ENCODE measurements at regions not wholly inside any gene's neighbourhood (a gene's known extent, or its start where the extent isn't known, plus 50 kb on each side); places are given as distances from the start of the nearest gene placed in this dataset.
"Not testable (repeated sequence)": the region's sequence is repeated elsewhere in the genome, so short reads cannot be mapped to it uniquely, and the experiment has no call there.

DNA sequence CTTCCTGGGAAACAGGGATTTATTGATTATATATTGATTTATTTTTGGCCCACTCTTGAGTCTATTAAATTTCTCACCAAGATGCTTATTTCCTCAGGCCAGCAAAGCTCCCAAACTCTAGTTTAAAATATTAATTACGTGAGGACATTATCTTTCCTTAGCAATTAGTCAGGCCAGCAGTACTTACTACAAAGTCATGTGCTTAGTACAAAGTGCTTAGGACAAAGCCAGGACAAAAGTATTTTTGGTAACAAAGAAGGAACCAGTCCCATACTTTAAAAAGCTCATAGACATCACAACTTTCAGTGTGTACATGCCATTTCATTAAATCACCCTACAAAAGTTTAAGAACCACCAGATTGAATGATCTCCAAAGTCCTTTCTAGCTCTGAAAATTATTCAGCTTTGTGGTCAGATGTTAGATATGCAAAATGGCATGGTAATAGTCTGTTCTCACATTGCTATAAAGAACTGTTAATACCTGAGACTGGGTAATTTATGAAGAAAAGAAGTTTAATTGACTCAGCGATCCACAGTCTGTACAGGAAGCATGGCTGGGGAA lies 94.7 kb upstream of the PWP1 start:
- DNase-seq (ENCODE audit: low read depth), result no peak

DNA sequence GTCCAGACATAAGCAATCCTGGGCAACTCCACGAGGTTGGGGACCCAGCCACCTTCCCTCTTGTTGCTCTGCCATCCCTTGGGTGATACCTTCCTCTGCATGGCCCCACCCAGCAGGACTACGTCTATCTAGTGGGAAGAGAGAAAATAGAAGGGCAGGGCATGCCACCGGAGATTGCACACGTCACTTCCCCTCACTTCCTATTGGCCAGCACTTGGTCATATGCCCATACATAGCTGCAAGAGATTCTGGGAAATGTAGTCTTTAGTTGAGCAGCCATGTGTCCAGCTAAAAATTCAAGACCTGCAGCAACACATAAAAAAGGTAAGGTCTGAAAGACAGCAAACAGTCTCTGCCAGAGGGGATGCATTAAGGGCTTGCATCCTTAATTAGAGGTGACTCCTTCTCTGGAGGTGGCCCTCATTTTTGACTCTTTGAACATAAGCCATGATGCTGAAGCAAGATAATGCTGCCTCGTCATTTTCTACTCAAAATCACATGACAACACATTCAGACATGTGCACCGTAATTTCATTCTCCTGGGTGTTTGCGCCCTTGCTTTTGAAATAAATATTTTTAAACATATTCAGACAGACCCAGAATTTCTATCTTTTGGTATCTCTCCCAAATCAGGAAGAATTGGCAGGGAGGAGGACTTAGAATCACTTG lies 91.8 kb upstream of the PWP1 start:
- no peak for DNase-seq (ENCODE audit: low read depth)

DNA sequence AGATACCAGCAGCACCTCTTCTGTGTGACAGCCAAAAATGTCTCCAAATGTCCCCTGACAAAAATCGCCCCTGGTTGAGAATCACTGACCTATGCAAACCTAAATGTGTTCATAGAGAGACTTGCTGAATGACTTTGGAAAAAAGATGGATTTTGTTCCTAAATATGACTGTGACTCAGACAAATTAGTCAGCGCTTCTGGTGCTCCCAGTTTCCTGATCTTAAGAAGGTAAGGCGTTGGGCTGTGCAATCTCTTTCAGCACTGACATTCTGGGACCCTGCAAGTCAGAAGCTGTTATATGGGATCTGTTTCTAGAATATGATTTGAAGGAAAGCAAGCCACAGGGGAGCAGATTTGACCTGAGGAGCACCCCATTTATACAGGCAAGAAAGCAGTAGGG lies 90.6 kb upstream of the PWP1 start:
- DNase-seq (ENCODE audit: low read depth), result no peak

DNA sequence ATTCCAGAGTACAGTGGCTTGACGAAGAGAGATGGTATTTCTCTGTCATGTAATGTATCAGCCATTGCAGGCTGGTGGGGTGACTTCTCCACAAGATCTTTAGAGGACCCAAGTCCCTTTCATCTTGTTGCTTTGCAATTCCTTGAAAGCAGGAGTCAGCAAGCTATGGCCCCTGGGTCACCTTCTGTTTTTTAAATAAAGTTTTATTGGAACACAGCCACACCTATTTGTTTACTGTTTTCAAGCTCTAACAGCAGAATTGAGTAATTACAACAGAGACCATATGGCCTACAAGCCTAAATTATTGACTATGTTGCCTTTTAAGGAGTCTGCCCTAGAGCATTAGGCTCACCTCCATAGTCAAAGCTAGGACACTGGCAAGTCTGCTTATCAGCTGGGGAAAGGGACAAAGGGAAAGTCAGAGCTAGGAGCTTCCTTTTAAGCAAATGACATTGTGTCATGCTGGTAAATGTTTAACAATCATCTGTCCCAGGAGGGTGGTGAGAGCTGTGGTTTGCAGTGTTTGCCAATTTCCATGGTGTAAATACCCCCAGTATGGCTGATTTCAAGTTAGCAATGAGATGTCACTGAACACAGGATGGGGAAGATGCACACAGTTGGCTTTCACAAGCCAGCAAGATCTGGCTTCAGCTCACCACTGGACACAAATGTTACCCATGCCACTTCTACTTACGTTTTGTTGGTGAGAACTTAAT lies 87.7 kb upstream of the PWP1 start:
- no peak for DNase-seq (ENCODE audit: low read depth)

DNA sequence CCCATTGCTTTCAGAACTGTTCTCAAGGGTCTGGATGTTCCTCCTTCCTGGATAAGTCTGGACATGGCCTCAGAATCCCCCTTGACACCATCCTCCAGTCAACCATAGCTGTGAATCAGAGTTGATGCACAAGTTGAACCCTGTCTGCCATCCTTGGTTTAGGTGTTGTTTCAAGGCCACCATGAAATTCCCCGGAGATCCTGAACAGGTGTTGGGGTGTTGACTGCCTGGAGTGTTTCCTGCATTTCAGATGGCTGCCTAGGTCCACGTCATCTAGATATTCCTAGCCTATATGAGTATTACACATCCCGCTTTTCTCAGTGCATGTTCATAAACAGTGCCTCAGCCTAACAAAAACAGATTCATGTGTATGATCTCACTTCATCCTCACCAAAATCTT lies 86.7 kb upstream of the PWP1 start:
- no peak for DNase-seq (ENCODE audit: low read depth)

DNA sequence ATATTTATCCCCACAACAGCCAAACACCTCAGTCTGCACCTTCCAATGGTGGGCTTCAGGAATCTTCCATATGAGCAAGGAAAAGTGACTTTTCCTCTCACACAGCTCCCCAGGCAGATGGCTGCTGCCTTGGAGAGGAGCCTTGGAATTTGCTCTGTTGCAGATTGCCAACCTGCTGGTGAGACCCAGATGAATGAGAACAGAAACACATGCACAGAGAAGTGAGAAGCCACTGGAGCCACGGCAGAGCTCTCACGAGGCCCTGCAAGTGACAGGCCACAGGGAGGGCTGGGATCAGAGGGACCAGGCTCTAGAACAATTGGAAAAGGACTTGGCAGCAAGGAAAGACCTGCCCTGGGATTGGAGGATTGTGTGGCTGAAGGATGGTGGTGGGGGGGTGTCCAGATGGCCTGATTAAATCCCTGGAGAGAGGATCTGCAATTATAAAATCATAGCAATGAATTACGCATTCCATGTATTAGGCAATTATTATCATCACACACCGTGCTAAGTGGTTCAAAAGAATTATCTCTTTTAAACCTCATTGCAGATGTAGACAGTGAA lies 84.9 kb upstream of the PWP1 start:
- DNase-seq (ENCODE audit: low read depth), result no peak

DNA sequence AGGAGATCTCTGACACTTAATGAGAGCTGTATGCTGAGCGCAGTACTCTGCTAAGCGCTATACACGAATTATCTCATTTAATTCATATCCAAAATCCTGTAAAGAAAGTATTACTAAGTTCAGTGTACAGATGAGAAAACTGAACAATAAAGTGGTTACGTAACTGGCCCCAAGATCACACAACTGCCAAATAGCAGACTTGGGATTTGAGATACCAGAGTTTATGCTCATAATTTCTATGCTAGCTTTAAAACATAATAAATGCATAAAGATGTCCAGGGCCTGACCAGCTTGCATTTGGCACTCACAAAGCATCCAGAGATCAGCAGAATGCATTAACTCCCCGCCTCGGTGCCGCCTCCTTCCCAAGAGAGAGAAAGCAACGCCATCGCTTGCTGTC lies 83.2 kb upstream of the PWP1 start:
- no peak for DNase-seq (ENCODE audit: low read depth)

DNA sequence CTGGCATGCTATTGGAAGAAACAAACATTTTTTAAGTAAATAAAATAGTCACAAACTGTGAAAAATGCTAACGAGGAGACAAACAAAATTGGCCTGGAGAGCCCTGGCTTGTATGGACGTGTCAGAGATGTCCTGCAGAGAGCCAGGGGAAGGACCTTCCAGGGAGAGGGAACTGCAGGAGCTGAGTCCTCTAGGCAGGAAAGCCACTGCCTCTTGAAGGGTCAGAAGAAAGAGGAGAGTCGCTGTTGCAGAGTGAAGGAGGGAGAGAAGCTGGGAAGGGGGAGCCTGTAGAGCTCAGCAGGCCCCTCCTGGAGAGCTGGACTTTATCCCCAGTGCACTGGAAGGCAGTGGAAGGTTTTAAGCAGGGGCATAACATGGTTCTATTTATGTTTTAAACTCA lies 80.3 kb upstream of the PWP1 start:
- no peak for DNase-seq (ENCODE audit: low read depth)

DNA sequence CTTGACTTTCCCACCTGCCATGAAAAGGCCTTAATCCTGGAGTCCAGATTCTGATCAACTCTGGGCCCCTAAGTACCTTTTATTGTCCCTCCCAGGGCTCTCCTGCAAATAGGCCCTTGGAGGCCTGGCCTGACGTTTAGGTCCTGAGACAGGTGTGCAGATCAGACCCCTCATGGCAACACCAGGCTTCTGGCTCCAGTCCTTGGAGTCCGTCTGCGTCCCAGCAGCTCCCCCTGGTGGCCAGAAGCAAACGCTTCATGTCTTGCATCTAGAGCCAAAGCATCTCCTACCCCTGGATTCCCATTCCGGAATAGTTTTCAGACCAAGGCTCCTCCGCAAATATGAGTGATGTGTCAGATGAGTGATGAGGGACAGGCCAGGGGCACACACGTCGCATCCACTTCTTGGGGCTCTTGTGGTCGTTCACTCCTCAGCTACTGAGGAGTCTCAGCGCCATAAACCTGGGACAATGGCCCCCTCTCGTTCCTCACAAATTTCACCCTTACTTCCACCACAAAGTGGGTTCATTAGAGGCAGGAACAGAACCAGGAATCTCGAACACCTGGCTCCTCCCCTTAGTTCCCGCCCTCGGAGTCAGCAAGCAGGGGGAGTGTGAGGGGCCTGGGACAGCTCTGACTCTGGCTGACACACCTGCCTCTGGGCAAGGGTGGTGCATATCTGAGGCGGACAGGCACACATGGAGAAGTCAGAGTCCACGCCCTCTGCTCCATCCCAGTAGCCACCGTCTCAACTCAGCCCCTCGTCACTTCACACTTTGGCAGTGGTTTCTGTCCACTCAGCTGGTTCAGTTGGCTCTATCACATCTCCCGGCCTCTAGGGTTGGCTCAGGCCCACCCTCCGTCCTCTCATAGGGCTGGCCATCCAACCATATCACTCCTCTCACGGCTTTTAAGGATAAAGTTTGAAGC lies 77.9 kb upstream of the PWP1 start:
- DNase-seq (ENCODE audit: low read depth), result peak; percentile 65

DNA sequence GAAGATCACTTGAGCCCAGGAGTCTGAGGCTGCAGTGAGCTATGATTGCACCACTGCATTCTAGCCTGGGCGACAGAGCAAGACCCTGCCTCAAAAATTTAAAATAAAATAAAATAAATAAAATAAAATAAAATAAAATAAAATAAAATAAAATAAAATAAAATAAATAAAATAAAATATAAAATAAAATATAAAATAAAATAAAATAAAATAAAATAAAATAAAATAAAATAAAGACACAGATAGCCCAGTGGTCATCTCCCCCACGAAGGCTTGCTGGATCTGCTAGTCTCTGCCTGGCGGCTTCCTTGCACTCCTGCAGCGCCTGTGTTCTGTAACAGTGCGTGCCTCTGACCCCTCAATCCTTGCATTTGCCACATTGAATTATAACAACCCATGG lies 76.8 kb upstream of the PWP1 start:
- DNase-seq (ENCODE audit: low read depth), result not testable (repeated sequence)

DNA sequence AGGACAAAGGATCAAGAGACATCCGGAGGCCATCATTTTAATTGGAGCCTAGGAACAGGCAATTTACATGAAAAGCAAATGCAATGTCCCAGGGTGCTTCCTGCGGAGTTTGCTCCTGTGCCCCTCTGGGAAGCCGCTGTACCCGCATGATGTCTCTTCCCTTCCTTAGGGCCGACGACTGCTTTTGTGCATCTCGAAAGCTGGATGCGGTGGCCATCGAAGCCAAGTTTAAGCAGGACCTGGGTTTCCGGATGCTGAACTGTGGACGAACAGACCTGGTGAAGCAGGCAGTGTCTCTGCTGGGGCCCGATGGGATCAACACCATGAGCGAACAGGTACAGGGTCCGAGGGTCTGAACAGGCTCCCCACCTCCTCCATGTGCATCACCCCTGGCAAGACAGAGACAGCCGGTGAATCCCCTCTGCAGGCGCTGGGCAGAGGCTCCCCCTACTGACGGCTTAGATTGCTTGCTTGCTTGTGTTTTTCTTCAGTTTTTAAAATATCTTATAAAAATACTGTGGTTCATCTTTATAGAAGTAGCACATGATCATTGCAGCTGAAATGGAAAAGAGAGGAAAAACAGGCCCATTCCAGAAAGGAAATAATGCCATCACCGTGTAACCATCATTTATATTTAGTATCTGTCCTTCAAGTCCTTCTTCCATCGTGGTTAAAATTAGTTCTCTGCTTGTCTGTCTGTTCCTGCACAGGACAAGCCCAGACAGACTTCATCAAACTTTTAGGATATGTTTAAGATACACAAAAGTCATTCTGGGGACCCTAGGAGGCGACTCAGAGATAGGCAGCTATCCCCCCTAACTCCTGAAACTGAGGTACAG lies 75.4 kb upstream of the PWP1 start:
- no peak for DNase-seq (ENCODE audit: low read depth)

DNA sequence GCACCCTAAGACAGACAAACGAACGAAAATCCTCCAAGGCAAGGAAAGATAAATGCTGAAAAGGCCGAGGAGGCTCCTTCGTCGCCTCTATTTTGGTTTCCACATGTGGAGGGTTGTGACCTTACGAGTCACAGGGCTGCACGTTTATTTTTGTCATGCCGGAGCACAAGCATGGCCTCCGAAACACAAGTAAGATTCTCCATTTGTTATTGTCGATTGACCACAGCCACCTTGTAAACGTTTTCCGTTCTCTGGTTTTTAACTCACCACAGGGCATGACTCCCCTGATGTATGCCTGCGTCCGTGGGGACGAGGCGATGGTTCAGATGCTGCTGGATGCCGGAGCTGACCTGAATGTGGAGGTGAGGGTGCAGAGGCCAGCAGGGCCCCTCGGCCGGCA lies 73.1 kb upstream of the PWP1 start:
- no peak for DNase-seq (ENCODE audit: low read depth)

DNA sequence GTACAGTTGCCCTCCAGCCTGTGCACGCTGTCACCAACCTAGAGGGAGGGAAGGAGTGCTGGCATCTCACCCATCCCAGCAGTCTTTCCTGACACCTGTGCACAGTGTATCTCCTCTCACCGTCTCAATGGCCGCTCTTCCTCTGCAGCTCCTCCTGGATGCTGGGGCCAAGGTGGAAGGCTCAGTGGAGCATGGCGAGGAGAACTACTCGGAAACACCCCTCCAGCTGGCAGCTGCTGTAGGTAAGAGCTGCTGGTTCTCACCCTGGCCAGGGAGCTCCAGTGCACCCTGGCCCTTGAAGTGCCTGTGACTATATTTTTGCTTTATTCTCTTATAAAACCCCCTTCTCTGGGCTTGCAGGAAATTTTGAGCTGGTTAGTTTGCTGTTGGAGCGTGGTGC lies 68.7 kb upstream of the PWP1 start:
- no peak for DNase-seq (ENCODE audit: low read depth)

DNA sequence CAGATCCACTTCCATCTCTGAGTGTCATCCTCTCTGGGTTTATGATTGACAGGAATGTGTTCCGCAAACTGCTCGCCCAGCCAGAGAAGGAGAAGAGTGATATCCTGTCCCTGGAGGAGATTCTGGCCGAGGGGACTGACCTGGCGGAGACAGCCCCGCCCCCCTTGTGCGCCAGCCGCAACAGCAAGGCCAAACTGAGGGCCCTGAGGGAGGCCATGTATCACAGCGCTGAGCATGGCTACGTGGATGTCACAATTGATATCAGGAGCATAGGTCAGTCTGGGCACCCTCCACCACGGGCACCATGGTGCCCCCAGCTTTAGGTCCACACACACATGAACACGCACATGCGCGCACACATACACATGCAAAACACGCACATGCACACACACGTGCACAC lies 67.5 kb upstream of the PWP1 start:
- no peak for DNase-seq (ENCODE audit: low read depth)

DNA sequence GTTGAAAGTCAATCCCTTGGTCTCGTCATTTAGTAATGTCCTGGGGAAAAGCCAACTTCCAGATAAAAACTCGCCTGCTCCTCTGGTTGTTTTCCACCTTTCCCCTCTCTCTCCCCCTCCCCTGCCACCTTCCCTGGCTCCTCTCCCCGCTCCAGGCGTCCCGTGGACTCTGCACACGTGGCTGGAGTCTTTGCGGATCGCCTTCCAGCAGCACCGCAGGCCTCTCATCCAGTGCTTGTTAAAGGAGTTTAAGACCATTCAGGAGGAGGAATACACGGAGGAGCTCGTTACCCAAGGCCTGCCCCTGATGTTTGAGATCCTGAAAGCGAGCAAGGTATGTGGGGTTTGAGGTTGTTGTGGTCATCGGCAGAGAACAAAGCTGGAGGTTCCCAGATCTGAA lies 65.8 kb upstream of the PWP1 start:
- DNase-seq (ENCODE audit: low read depth), result no peak

DNA sequence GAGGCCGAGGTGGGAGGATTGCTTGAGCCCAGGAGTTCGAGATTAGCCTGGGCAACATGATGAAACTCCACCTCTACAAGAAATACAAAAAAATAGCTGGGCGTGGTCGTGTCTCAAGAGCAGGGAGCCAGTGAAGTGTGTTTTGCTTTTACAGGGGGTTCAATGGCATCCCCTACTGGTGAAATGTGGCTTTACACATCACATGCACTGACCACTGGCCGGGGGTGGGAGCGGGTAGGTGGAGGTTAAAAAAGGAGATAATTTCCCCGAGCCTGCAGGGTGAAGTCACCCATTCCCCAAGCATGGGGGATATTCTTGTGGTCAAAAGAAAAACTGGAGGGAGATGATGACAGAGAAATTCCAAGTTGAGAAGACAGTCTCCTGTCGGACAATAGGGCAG lies 63.6 kb upstream of the PWP1 start:
- no peak for DNase-seq (ENCODE audit: low read depth)

DNA sequence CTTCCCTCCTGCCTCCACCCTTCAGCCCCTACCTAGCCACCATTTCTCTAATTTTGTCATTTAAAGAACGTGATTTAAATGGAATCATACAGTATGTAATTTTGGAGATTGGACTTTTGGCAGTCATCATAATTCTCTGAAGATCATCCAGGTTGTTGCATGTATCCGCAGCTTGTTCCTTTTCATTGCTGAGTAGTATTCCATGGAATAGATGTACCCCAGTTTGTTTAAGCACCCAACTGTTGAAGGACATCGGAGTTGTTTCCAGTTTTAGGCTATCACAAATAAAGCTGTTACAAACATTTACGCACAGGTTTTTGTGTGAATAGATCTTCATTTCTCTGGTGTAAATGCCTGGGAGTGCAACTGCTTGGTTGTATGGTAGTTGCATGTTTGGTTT lies 61.1 kb upstream of the PWP1 start:
- DNase-seq (ENCODE audit: low read depth), result no peak

DNA sequence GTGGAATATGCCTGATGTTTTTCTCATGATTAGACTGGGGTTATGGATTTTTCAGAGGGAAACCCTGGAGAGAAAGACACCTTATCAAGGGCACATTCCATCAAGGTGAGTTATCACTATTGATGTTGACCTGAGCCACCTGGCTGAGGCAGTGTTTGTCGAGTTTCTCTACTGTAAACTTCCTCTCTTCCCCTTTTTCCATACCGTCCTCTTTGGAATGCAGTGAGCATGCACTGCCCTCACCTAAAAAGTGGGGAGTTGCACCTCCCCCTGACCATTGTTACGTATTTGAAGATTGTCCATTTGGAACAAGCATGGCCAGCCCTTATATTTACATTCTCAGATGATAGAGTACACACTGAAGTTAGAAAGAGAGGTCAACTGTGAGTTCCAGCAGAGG lies 53.9 kb upstream of the PWP1 start:
- DNase-seq (ENCODE audit: low read depth), result no peak

DNA sequence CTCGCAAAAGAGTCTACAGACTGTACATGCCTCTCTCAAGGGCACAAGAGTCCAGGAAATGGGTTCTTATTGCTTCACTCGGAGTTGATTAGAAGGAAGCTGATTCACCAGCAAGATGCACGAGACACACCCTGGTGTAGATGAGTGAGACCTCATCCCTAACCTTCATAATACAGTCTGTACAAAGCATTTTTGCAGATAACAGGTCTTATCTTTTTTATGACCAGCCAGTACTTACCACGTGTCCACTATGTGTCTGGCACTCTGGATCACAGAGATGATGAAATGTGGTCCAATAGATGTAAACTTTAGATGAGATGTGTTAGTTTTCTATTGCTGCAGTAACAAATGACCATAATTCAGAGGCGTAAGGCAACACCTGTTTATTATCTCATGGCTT lies 53.4 kb upstream of the PWP1 start:
- no peak for DNase-seq (ENCODE audit: low read depth)

DNA sequence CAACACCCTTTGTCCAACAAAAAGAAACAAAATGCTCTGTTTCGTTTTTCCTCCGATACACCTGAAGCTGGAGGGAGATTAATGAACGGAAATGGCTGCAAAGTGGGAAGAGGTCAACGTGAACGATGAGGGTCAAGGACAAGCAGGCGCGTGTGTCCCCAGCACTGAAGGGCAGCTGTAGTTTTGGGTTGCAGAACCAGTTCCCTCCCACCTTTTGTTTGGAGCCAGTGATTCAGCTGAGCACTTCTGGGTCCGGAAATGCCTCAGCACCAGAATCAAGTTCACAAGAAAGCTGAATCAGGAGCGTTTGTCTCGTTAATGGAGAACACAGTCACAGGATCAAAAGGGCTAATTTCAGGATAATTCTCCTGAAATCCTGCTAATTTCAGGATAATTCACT lies 51.1 kb upstream of the PWP1 start:
- DNase-seq (ENCODE audit: low read depth), result no peak

DNA sequence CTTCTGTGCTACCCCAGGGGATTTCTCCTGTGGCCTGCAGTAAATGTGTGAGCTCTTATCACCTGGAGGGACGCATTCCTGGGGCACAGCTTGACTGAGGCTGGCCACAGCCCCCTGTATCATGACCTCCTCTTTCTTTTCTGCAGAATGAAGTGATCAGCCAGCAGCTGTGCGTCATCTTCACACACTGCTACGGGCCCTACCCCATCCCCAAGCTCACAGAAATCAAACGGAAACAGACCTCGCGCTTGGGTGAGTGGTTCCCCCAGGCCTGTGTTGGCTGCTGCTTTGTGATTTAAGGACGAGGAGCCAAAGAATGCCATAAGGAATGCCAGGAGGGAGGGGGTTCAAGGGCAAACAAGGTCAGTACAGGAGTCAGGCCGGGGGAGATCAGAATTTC lies 50.5 kb upstream of the PWP1 start:
- DNase-seq (ENCODE audit: low read depth), result no peak
